ENCODE measurements at regions not wholly inside any gene's neighbourhood (a gene's known extent, or its start where the extent isn't known, plus 50 kb on each side); places are given as distances from the start of the nearest gene placed in this dataset.

DNA sequence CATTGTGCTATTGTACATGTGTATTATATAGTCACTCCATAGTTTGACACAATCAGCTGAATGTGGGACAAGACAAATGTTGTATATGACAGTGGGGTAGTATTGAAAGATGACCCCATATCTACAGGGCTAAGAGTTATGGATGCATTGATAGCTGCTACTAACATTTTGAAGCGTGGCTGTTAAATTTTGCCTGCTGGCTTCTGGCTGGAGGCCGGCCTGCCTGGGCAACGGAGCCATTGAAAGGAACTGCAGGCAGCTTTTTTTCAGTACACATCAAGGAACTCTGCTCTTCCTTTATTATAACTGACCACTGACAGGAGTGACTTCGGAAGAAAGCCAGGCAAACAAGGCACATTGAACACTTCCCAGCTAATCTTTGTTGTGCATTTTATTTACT, 76.1 kb upstream of the TMEM33 start:
- no peak for DNase-seq (ENCODE audit: low read depth in 2 of 2)

DNA sequence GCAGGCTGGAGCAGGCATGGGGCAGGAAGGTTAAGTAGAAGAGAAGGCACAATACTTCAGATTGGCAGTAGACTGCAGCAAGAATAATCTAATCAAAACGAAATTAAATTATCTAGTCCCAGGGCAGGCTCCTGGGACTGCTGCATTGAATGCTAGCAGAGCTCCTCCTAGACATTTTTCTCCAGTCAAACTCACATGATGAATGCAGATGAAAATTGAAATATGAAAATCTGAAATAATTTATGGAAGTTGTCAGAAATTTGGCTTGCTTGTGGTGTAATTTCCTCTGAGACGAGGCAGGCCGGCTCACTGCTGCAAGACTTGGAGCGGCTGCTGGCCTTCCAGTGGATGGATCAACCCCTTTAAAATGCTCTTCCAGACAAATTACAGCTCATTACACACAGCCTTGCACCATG, 78.0 kb upstream of the TMEM33 start:
- no peak for DNase-seq (ENCODE audit: low read depth in 2 of 2)

- DNase-seq (ENCODE audit: low read depth in 2 of 2) = no peak
These were observed 78.4 kb upstream of the TMEM33 start for GRCh38 chr4:41856797-41857196.

DNA sequence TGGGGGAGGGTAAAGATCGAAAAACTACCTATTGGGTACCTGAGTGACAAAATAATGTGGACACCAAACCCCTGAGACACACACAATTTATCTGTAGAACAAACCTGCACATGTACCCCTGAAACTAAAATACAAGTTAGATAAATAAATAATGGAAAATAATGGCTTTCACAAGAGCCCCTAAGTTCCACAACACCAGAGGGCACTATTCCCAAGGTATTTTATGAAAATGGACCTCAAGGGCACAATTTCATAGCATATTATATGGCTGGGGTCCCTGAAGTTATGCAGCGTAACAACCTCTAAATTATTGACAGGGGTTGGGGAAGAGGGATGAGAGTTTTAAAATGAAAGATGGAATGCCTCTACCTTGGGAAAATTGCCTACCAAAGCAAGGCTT, 81.3 kb upstream of the TMEM33 start:
- DNase-seq (ENCODE audit: low read depth in 2 of 2) = no peak

DNA sequence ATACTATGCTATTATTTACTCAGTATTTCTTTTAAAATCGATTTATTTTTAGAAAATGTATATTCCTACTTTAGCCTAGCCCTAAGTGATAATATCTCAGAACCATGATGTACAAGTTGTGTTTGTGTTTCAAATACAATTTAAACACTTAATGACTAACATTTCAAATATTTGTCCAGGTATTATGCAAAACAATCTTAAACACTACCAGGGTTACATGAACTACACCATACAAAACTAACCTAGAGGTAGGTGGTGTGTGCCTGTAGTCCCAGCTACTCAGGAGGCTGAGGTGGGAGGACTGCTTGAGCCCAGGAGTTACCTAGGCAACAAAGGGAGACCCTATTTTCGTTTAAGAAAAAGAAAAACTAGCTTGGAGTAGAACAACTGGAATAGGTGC, 83.0 kb upstream of the TMEM33 start:
- no peak for DNase-seq (ENCODE audit: low read depth in 2 of 2)

DNA sequence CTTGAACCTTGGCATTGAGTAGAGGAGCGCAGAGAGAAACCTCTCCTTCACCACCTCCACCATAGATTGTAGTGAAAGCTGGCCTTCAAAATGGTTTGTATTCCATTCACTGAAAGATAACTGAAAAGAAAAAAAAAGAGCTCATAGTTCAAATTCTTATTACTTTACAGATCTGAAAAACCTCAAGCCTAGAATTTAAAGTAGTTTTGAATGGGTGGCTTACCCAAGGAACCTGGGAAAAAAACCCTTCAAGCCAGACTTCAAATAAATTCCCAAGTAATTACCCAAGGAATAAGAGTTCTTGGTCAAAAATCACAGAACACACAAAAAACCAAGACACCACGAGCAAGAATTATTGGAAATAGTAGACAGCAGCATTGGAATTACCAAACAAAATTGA, 83.6 kb upstream of the TMEM33 start:
- DNase-seq (ENCODE audit: low read depth in 2 of 2) = no peak

DNA sequence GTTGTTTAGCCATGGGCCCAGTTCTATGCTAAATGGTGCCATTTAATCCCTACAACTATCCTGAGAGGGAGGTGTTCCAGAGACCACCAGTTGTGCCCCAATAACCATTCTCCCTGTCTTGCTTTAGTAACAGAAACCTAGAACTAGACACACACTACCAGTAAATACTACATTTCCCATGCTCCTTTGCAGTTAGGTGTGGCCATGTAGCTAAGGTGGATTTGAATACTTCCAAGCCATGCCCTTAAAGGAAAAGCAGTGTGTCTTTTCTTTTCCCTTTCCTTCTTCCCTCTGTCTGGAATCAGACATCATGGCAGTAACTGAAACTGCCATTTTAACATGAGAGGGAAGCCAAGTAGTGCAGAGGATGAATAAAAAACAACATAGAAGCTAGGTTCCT, 90.9 kb upstream of the TMEM33 start:
- DNase-seq (ENCODE audit: low read depth in 2 of 2) = no peak

- no peak for DNase-seq (ENCODE audit: low read depth in 2 of 2)
These were observed 91.7 kb upstream of the PHOX2B start for GRCh38 chr4:41839916-41840854.

DNA sequence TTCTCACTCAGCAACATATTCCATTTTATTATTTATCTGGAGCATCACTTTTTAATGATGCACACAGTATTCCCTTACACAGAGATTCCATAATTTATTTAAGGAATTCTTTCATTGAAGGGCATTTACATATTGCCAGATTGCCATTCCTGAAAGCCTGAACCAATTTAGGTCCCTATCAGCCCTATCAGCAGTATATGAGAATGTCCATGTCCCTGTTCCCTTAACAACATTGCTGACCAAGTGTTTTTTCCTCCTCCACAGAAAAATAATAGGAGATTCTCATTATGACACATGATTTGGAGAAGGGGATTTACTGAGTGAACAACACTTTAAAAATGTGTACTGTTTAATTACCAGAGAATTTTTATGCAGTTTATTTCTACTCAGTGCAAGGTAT, 90.1 kb upstream of the PHOX2B start:
- no peak for DNase-seq (ENCODE audit: low read depth in 2 of 2)

DNA sequence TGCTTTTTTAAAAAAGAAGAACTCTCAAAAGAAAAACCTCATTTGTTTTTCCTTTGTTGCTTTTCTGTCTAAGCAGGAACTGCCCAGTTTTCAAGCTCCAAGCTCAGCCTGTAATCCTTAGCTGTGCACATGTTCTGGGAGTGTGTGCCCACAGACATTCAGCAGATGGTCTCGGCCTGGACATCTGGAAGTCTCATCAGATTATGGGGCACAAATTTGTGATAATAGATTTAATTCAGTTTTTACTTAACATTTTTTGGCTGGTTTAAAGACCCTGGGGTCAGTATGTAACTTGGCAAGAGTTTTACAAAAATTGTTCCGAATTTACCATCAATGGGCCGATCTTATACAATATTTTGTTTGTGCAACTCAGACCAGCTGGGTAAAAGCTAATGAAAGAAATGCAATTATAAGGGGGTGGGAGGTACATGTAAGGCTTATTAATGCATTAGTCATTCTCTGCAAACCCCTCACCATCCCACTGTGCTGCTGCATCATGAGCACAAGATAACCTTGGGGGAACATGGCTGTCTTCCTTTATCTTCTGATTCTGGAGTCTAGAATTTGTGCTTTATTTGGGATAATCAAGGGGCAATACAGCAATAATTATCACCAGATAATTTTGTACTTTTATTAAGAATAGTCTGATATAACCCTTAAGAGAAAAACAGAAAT, 86.9 kb upstream of the PHOX2B start:
- no peak for DNase-seq (ENCODE audit: low read depth in 2 of 2)

DNA sequence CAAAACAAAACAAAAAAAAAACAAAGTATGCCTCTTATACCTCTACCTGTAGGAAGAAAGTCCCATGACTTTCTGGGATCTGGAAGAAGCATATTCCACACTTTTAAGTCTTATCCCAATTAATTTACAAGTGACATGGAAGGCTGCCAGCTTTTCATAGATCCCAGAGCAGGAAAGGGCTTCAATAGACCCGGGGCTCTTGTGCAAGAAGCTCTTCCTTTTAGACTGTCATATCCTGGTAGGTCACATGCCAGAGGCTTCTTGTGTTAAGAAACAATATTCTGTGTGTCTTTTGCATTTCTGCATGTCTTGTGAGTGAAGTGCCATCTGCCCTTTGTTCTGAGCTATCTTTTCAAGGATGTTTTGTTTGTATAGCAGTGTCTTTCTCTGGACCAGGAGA, 84.4 kb upstream of the PHOX2B start:
- no peak for DNase-seq (ENCODE audit: low read depth in 2 of 2)

DNA sequence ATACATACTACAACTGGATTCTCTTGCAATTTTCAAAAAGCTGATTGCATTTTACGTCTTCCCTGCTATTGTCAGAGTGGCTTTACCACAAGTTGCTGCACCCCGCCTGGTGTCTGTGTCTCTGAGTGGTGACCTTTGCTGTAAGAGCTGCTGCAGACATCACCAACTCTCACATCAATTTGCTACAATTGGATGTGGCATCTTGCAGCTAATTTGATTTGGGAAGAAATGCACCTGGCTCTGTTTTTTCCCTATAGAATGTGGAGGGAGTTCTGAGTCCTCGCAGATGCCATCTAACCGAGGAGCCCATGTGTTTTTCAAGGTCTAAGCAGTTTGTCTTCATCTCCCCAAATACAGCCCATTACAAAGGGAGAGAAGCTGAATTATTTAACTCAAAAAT, 73.8 kb upstream of the PHOX2B start:
- DNase-seq (ENCODE audit: low read depth in 2 of 2) = no peak

DNA sequence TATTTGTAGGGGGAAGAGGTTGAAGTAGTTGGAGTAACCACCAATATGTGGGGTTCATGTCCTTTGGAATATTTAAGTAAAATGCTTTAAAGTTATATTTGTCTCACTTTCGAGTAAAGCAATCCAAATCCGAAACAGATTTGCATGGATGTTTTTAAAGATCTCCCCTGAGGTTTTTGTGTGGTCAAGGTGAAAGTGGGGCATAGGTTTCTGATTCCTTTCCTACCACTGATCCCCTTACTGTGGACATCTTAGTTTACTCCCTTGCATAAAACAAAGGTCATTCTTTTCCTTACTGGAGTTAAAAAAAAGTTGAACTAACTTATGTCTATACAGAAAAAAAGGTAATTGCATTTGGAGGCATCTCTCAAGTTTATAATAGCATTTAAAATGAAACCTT, 71.9 kb upstream of the PHOX2B start:
- DNase-seq (ENCODE audit: low read depth in 2 of 2) = no peak

- no peak for DNase-seq (ENCODE audit: low read depth in 2 of 2)
These were observed 71.1 kb upstream of the PHOX2B start for GRCh38 chr4:41819621-41820020.

DNA sequence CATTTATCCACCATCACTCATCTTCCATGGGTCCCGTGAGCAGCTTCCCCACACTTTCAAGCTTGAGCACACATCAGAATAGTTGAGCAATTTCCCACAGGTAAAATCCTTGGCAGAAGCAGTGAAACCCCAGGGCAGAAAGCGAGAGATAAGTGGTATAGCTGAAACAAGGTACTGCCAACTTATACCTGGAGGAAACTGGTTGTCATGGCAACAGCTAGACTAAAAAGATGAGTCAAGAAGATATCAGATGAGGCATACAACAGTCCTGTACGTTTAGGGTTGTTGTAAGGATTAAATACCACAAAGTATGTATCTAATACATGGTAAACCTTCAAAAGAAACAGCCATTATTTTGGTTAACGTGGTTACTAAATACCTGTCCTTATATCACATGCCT, 66.9 kb upstream of the PHOX2B start:
- no peak for DNase-seq (ENCODE audit: low read depth in 2 of 2)

- DNase-seq (ENCODE audit: low read depth in 2 of 2) = no peak
These were observed 66.0 kb upstream of the PHOX2B start for GRCh38 chr4:41814565-41814964.

- DNase-seq (ENCODE audit: low read depth in 2 of 2) = no peak
These were observed 58.3 kb upstream of the PHOX2B start for GRCh38 chr4:41806807-41807206.

- no peak for DNase-seq (ENCODE audit: low read depth in 2 of 2)
These were observed 54.1 kb upstream of the PHOX2B start for GRCh38 chr4:41802590-41802989.

GRCh38 chr4:41799126-41799525, 50.6 kb upstream of the PHOX2B start:
- no peak for DNase-seq (ENCODE audit: low read depth in 2 of 2)
